ENCODE measurements at regions not wholly inside any gene's neighbourhood (a gene's known extent, or its start where the extent isn't known, plus 50 kb on each side); places are given as distances from the start of the nearest gene placed in this dataset.
"Not testable (repeated sequence)": the region's sequence is repeated elsewhere in the genome, so short reads cannot be mapped to it uniquely, and the experiment has no call there.

- no peak for DNase-seq
Observed at GRCh38 chr6:141437011-141437410, 695.7 kb upstream of the GJE1 start.

GRCh38 chr6:141426400-141426980 lies 706.2 kb upstream of the GJE1 start:
- no peak for DNase-seq

- DNase-seq = no peak
Observed at GRCh38 chr6:141421378-141421777, 711.3 kb upstream of the GJE1 start.

GRCh38 chr6:141418076-141418475 lies 714.6 kb upstream of the GJE1 start:
- DNase-seq = no peak

GRCh38 chr6:141415896-141416295 lies 716.8 kb upstream of the GJE1 start:
- no peak for DNase-seq

GRCh38 chr6:141413196-141413595 lies 719.5 kb upstream of the GJE1 start:
- DNase-seq = no peak

GRCh38 chr6:141406761-141407160 lies 726.0 kb upstream of the GJE1 start:
- no peak for DNase-seq

- no peak for DNase-seq
Observed at GRCh38 chr6:141403827-141404226, 728.9 kb upstream of the GJE1 start.

GRCh38 chr6:141403103-141403502 lies 729.6 kb upstream of the GJE1 start:
- DNase-seq = no peak

- DNase-seq = no peak
Observed at GRCh38 chr6:141402489-141402888, 730.2 kb upstream of the GJE1 start.

GRCh38 chr6:141401851-141402250 lies 730.9 kb upstream of the GJE1 start:
- no peak for DNase-seq

- no peak for DNase-seq
Observed at GRCh38 chr6:141401168-141401567, 731.6 kb upstream of the GJE1 start.

- DNase-seq = no peak
Observed at GRCh38 chr6:141398949-141399348, 733.8 kb upstream of the GJE1 start.

GRCh38 chr6:141395443-141396008 lies 737.2 kb upstream of the GJE1 start:
- DNase-seq = no peak

GRCh38 chr6:141394565-141395051 lies 738.1 kb upstream of the GJE1 start:
- no peak for DNase-seq

GRCh38 chr6:141394125-141394536 lies 738.6 kb upstream of the GJE1 start:
- DNase-seq = no peak

- DNase-seq = no peak
Observed at GRCh38 chr6:141393405-141394124, 739.2 kb upstream of the GJE1 start.

GRCh38 chr6:141391135-141391534 lies 741.6 kb upstream of the GJE1 start:
- not testable (repeated sequence) for DNase-seq

- DNase-seq = no peak
Observed at GRCh38 chr6:141388666-141389065, 744.1 kb upstream of the GJE1 start.

- DNase-seq = no peak
Observed at GRCh38 chr6:141370438-141370837, 762.3 kb upstream of the GJE1 start.

GRCh38 chr6:141366796-141367195 lies 765.9 kb upstream of the GJE1 start:
- not testable (repeated sequence) for DNase-seq

GRCh38 chr6:141364694-141365093 lies 768.0 kb upstream of the GJE1 start:
- DNase-seq = no peak

GRCh38 chr6:141364232-141364631 lies 768.5 kb upstream of the GJE1 start:
- DNase-seq = no peak

GRCh38 chr6:141361559-141361958 lies 771.2 kb upstream of the GJE1 start:
- no peak for DNase-seq

Data from stimulated activated CD4-positive, alpha-beta T cell treated with anti-CD3 and anti-CD28 coated beads, Interleukin-15, amount 100 ng/mL, for 24 hours (primary cell).